Right lobe of liver (tissue), 6 donors: ENCODE measurements at regions not wholly inside any gene's neighbourhood (a gene's known extent, or its start where the extent isn't known, plus 50 kb on each side); places are given as distances from the start of the nearest gene placed in this dataset.
"Not testable (repeated sequence)": the region's sequence is repeated elsewhere in the genome, so short reads cannot be mapped to it uniquely, and the experiment has no call there.

Experiments
- ATAC-seq, 4 donors: fragments of 200-7000 bp; cut with Tn5 transposase; one replicate each; pipeline ENCODE4 v1.9.1; 2020; ENCODE audit warnings: mild to moderate bottlenecking in 4 of 4, moderate library complexity in 4 of 4
- DNase-seq, 3 donors: peaks; one replicate each; pipeline ENCODE4 v3.0.0-alpha.2; 2020
- H3K27ac ChIP-seq, 3 donors: fragments of 200-600 bp; one replicate each; pipeline ENCODE4 v1.8.0; 2022
- H3K27me3 ChIP-seq, 2 donors: fragments of 200-600 bp; one replicate each; pipeline ENCODE4 v1.8.0; 2022
- H3K36me3 ChIP-seq, 4 donors: fragments of 200-600 bp; sonication (generic) in 1 of 4; one replicate each; pipeline versions ENCODE4 v1.5.1 to v1.8.0; 2017 to 2022; ENCODE audit warnings: control low read depth in 1 of 4
- H3K4me1 ChIP-seq, 4 donors: fragments of 200-600 bp; sonication (generic) in 1 of 4; one replicate each; pipeline versions ENCODE4 v1.5.1 to v1.8.0; 2017 to 2022; ENCODE audit warnings: control low read depth in 1 of 4
- H3K4me3 ChIP-seq, 3 donors: fragments of 200-600 bp; one replicate each; pipeline ENCODE4 v1.8.0; 2022
- H3K9me3 ChIP-seq, 4 donors: fragments of 200-600 bp; sonication (generic) in 1 of 4; one replicate each; pipeline versions ENCODE4 v1.5.1 to v1.8.0; 2017 to 2022; ENCODE audit warnings: control low read depth in 1 of 4
- POLR2A ChIP-seq: fragments of 450-650 bp; IDR thresholded peaks from one replicate; pipeline ENCODE4 v1.6.1; 2017; ENCODE audit warnings: antibody characterized with exemption, mild to moderate bottlenecking
- WGBS: methylation state at CpG from one replicate; pipeline ENCODE4 v1.1.6; 2018; ENCODE audit warnings: low coverage, low lambda C conversion rate; ENCODE audit not compliant: insufficient coverage; ENCODE audit errors: missing lambda C conversion rate; 5-methylcytosine and 5-hydroxymethylcytosine counted together
- intact Hi-C, 2 donors: fragments of 100-400 bp; cut with DNase I; formaldehyde crosslinking; loops; one replicate each; pipeline versions ENCODE4 v1.11.2 to v1.14.1; 2022
- TF ChIP-seq, protein P1 (sequence below), 4 donors: fragments of 200-600 bp in 3 of 4; fragments of 450-650 bp in 1 of 4; IDR thresholded peaks; one replicate each; pipeline versions ENCODE4 v1.5.1 to v1.8.0; 2016 to 2022; ENCODE audit warnings: antibody characterized with exemption in 4 of 4, mild to moderate bottlenecking in 2 of 4
- donor health status: DM: no; HTN: yes; CAD: no.
- donor health status: DM: no; HTN: no; CAD: no.
- donor health status: DM: no; HTN: no; CAD: no.
- donor health status: DM: no; HTN: yes; CAD: no.
- donor health status: DM: no; HTN: yes; CAD: no.

DNA sequence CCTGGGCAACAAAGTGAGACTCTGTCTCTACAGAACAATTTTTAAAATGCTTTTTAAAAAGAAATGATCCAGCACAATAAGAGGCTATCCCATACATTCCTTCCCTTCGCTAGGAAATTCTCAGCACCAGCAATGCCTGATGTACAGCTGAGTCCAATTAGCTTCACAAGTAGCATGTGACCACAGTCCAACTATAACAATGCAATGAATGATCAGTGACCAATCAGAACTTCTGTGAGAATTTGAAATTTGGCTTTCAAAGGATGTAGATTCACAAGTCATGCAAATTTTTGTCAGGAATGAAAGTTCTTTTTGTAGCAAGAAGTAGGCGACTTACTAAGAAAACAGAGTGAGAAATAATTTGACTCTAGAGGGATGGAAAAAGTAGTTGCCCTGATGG lies 278.5 kb upstream of the UGT8 start:
- no peak overlapping the region for H3K4me3 ChIP-seq
- WGBS: 54% methylated on average over 2 of the region's 2 CpGs
- ATAC-seq (no peak), DNase-seq (no peak)
- no peaks in the 10 kb centered on the region for H3K9me3 ChIP-seq
- no peaks in the 10 kb centered on the region for H3K27me3 ChIP-seq
- no peaks in the 10 kb centered on the region for H3K4me1 ChIP-seq
- H3K27ac ChIP-seq: no peak overlapping the region
- no peak for TF ChIP-seq POLR2A
- TF ChIP-seq, protein P1, sequence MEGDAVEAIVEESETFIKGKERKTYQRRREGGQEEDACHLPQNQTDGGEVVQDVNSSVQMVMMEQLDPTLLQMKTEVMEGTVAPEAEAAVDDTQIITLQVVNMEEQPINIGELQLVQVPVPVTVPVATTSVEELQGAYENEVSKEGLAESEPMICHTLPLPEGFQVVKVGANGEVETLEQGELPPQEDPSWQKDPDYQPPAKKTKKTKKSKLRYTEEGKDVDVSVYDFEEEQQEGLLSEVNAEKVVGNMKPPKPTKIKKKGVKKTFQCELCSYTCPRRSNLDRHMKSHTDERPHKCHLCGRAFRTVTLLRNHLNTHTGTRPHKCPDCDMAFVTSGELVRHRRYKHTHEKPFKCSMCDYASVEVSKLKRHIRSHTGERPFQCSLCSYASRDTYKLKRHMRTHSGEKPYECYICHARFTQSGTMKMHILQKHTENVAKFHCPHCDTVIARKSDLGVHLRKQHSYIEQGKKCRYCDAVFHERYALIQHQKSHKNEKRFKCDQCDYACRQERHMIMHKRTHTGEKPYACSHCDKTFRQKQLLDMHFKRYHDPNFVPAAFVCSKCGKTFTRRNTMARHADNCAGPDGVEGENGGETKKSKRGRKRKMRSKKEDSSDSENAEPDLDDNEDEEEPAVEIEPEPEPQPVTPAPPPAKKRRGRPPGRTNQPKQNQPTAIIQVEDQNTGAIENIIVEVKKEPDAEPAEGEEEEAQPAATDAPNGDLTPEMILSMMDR (IDR thresholded peaks at IDR 0.05): no peak
- intact Hi-C loops: no loop called here
- no peaks in the 10 kb centered on the region for H3K36me3 ChIP-seq

DNA sequence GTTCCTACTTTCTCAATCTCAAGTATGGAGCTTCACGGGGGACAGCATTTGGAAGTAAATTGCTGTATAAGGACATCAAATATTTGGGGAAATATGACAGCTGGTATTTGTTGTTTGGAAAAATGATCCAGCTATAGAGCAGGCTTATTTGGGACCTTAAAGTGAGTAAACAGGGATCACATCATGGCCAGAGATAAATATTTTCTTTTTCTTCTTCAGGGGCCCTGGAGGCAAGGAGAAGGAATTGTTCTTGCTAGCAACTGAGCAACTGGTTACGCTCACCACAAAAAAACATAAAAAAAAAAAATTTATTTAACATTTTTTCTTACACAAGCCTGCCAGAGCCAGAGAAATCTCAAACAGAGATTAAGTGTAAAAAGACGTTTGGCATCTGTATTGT lies 277.2 kb upstream of the UGT8 start:
- no peak overlapping the region for H3K27ac ChIP-seq
- no peak for ATAC-seq
- no peak overlapping the region for H3K4me3 ChIP-seq
- no peak for DNase-seq
- WGBS: 68% methylated on average over 3 of the region's 3 CpGs
- H3K36me3 ChIP-seq: no peaks in the 10 kb centered on the region
- no peaks in the 10 kb centered on the region for H3K27me3 ChIP-seq
- intact Hi-C loops: no loop called here
- no peaks in the 10 kb centered on the region for H3K4me1 ChIP-seq
- H3K9me3 ChIP-seq: no peaks in the 10 kb centered on the region
- TF ChIP-seq, protein P1 (IDR thresholded peaks at IDR 0.05): no peak
- TF ChIP-seq POLR2A: no peak

DNA sequence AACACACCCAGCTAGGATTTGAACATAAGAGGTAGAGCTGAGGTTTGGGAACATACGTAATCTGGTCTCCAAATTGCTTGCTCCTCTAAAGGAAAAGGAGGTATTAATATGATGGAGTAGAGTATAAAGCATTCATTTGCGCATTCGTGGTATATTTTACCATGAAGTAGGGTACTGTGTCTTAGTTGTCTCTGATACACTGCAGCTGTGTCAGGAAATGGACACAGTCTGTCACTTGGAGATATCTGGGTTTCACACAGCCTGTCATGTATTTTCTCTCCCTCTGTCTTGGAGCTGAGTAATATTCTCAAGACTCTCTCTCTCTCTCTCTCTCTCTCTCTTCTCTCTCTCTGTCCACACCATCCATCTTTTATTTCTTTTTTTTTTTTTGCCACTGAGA lies 274.8 kb upstream of the UGT8 start:
- TF ChIP-seq POLR2A: no peak
- TF ChIP-seq, protein P1 (IDR thresholded peaks at IDR 0.05): no peak
- ATAC-seq (no peak), DNase-seq (no peak)
- 30% methylated on average over 3 of the region's 3 CpGs for WGBS
- Histone ChIP-seq H3K36me3 (no peaks in the 10 kb centered on the region), H3K27me3 (no peaks in the 10 kb centered on the region), H3K4me3 (no peak overlapping the region), H3K4me1 (no peaks in the 10 kb centered on the region), H3K27ac (no peak overlapping the region), H3K9me3 (no peaks in the 10 kb centered on the region)
- intact Hi-C loops: no loop called here

DNA sequence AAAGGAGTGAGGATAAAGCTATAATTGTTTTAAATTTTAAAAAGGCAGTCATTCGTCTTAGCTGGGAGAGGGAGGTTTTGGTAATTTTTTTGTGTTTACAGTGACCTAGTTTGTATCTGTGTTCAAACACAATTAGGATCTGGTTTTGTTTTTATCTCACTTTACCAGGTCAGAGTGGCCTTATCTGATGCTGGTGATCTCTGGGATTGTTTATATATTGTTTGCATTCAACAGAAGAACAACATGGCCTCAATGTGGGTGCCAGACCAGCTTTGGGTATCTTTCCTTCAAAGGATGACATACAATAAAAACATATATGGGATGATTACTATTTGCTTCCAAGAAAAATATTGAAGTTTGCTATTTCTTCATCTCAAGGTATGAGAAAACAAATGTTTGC lies 272.2 kb upstream of the UGT8 start:
- intact Hi-C loops: no loop called here
- WGBS: 39% methylated on average over 1 of the region's 1 CpG
- no peaks in the 10 kb centered on the region for H3K9me3 ChIP-seq
- no peaks in the 10 kb centered on the region for H3K27me3 ChIP-seq
- H3K36me3 ChIP-seq: no peaks in the 10 kb centered on the region
- TF ChIP-seq POLR2A: no peak
- TF ChIP-seq, protein P1 (IDR thresholded peaks at IDR 0.05): no peak
- H3K27ac ChIP-seq: no peak overlapping the region
- DNase-seq (no peak), ATAC-seq (no peak)
- H3K4me1 ChIP-seq: no peaks in the 10 kb centered on the region
- no peak overlapping the region for H3K4me3 ChIP-seq

DNA sequence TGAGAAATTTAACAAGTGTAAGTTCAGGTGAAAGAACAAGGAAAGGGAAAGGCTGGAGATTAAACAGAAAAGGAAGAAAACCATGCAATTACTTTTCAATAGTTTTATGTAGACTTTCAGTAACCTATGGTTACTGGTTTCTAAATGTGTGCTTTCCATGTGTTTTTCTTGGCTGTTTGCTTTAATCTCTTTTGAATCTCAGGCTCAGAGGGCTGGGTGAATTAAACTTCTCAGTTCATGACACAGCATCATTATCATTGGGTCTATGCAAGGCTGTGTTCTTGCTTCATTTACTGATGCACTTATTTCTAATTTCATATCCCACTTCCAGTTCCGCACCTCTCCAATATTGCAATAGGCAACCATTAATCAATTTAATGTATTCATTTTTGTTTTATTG lies 266.5 kb upstream of the UGT8 start:
- intact Hi-C loops: no loop called here
- Histone ChIP-seq H3K27ac (no peak overlapping the region), H3K36me3 (no peaks in the 10 kb centered on the region), H3K27me3 (no peaks in the 10 kb centered on the region), H3K4me3 (no peak overlapping the region), H3K9me3 (no peaks in the 10 kb centered on the region), H3K4me1 (no peaks in the 10 kb centered on the region)
- DNase-seq: no peak
- TF ChIP-seq, protein P1 (IDR thresholded peaks at IDR 0.05): no peak
- TF ChIP-seq POLR2A: no peak
- 88% methylated on average over 1 of the region's 1 CpG for WGBS
- ATAC-seq: no peak

DNA sequence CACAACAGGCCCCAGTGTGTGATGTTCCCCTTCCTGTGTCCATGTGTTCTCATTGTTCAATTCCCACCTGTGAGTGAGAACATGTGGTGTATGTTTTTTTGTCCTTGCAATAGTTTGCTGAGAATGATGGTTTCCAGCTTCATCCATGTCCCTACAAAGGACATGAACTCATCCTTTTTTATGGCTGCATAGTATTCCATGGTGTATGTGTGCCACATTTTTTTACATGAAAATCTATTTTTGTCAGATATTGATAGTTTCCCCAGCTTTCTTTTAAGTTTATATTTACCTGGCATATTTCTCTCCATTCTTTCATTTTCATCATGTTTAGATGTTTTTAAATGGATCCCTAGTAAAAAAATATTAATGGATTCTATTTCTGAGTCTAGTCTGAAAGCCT lies 264.2 kb upstream of the UGT8 start:
- H3K9me3 ChIP-seq, DNase-seq, H3K27ac ChIP-seq, ATAC-seq, H3K4me1 ChIP-seq, H3K4me3 ChIP-seq, H3K27me3 ChIP-seq, H3K36me3 ChIP-seq, intact Hi-C loops: not testable (repeated sequence)
